ENCODE measurements at regions not wholly inside any gene's neighbourhood (a gene's known extent, or its start where the extent isn't known, plus 50 kb on each side); places are given as distances from the start of the nearest gene placed in this dataset.

DNA sequence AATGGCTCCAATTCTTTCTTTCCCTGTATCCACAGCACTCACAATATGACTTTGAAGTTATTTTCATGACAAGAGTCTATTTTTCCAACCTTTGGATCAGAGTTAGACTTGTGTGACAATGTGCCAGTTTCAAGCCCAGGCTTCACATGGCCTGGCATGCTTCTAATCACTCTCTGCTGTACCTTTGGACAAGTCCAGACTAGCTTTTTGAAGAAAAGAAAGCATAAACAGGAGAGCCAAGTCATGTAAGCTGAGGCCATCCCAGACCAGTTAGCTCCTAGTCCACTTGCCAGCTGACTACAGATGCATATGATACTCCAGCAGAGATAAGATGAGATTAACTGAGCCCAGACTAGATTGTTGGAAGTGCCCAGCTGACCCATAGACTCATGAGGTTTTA lies 513.6 kb upstream of the C9orf72 start:
- Histone ChIP-seq H3K27ac (ENCODE audit: insufficient read depth, low read depth, low read length) (no peak overlapping the region), H2AFZ (ENCODE audit: low read depth, low read length) (no peak overlapping the region), H3K9me1 (replicated peaks; ENCODE audit: control insufficient read depth, extremely low read depth, insufficient read depth, low read length) (no peaks in the 10 kb centered on the region), H3K36me3 (ENCODE audit: control insufficient read depth in 2 of 2, extremely low read depth in 1 of 2, insufficient read depth in 2 of 2, low read length in 2 of 2) (no peaks in the 10 kb centered on the region), H3K4me1 (ENCODE audit: control insufficient read depth, extremely low read depth, insufficient read depth, low read length) (no peaks in the 10 kb centered on the region), H4K20me1 (replicated peaks; ENCODE audit: control insufficient read depth, extremely low read depth, insufficient read depth, low read length) (no peaks in the 10 kb centered on the region), H3K79me2 (ENCODE audit: control insufficient read depth, insufficient read depth, low read length) (no peaks in the 10 kb centered on the region), H3K9me3 (replicated peaks; ENCODE audit: control insufficient read depth, insufficient read depth, low read length) (no peaks in the 10 kb centered on the region), H3K4me3 (replicated peaks in 1 of 3; ENCODE audit: insufficient read depth in 1 of 3, low read depth in 1 of 3, low read length in 3 of 3) (no peak overlapping the region), H3K9ac (replicated peaks; ENCODE audit: extremely low read depth, insufficient read depth, low read length) (no peak overlapping the region), H3K4me2 (ENCODE audit: insufficient read depth, low read length) (no peak overlapping the region), H3K27me3 (ENCODE audit: control insufficient read depth in 2 of 2, insufficient read depth in 2 of 2, low read length in 2 of 2) (no peaks in the 10 kb centered on the region)
- DNase-seq (ENCODE audit: low read depth, low spot score) (no peak), FAIRE-seq (no peak)
- TF ChIP-seq EZH2 (IDR thresholded peaks at IDR 0.05; ENCODE audit: borderline replicate concordance, low read depth, low read length, severe bottlenecking), result no peak
- TF ChIP-seq POLR2AphosphoS5 (IDR thresholded peaks at IDR 0.05; ENCODE audit: insufficient read depth, low read depth, low read length), result no peak
- ChIA-PET POLR2A (no interaction called here), CTCF (no interaction called here)
- no TSS peak for BruUV-seq (replicated peaks)
- intact Hi-C loops (cut with micrococcal nuclease), result no loop called here
- dilution Hi-C loops (cut with MboI; ENCODE audit: extremely low pct_ligation_motif_present, low sequenced_read_pairs), result no loop called here

DNA sequence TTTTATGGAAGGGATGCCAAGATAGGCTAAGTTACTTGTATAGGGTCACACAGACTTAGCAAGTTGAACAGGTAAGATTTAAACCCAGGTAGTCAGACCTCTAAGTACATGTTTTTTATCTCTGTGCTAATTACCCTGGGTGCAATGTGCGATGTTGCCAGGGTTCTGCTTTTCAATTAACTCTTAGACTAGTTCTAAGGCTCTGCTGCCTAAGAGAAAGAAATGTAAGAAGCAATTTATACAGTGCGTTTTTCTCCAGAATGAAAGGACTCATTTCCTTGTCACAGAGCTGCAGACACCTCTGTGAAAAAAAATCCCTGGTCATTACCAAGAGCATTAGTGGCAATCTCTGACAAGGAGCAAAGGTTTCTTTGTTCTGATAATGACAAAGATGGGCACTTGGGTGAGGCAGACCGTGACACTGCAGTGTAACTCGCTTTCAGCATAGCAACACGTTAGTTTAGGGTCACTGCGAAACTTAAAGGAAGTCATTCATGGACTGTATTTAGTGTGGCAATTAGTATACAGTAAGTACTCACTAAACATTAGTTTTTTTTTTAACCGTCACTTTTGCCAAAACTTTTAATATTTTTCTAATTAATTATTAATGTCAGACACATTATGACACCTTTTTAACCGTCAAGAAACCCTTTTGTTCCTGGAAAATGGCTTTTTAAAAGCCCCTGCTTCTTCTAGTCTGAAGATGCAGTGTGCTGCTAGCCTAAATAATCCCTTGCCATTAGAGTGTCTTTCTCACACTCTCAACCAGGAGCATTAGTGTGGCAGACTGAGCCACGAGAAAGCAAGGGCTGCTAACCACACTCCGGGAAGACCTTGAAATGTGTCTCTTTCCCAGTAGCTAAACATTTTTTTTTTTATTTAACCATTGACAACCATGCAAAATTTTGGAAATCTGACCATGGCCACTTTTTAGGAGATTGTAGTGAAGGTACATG lies 520.0 kb upstream of the C9orf72 start:
- Histone ChIP-seq H3K36me3 (ENCODE audit: control insufficient read depth in 2 of 2, extremely low read depth in 1 of 2, insufficient read depth in 2 of 2, low read length in 2 of 2) (no peaks in the 10 kb centered on the region), H3K27me3 (ENCODE audit: control insufficient read depth in 2 of 2, insufficient read depth in 2 of 2, low read length in 2 of 2) (no peaks in the 10 kb centered on the region), H2AFZ (ENCODE audit: low read depth, low read length) (no peak overlapping the region), H3K4me3 (replicated peaks in 1 of 3; ENCODE audit: insufficient read depth in 1 of 3, low read depth in 1 of 3, low read length in 3 of 3) (no peak overlapping the region), H3K79me2 (ENCODE audit: control insufficient read depth, insufficient read depth, low read length) (no peaks in the 10 kb centered on the region), H3K9me3 (replicated peaks; ENCODE audit: control insufficient read depth, insufficient read depth, low read length) (no peaks in the 10 kb centered on the region), H3K4me2 (ENCODE audit: insufficient read depth, low read length) (no peak overlapping the region), H4K20me1 (replicated peaks; ENCODE audit: control insufficient read depth, extremely low read depth, insufficient read depth, low read length) (no peaks in the 10 kb centered on the region), H3K9ac (replicated peaks; ENCODE audit: extremely low read depth, insufficient read depth, low read length) (no peak overlapping the region), H3K9me1 (replicated peaks; ENCODE audit: control insufficient read depth, extremely low read depth, insufficient read depth, low read length) (no peaks in the 10 kb centered on the region), H3K4me1 (ENCODE audit: control insufficient read depth, extremely low read depth, insufficient read depth, low read length) (no peaks in the 10 kb centered on the region), H3K27ac (ENCODE audit: insufficient read depth, low read depth, low read length) (no peak overlapping the region)
- no peak for FAIRE-seq
- no TSS peak for BruUV-seq (replicated peaks)
- POLR2A ChIA-PET, result no interaction called here
- CTCF ChIA-PET, result no interaction called here
- intact Hi-C loops (cut with micrococcal nuclease), result no loop called here
- DNase-seq (ENCODE audit: low read depth, low spot score), result no peak
- TF ChIP-seq EZH2 (IDR thresholded peaks at IDR 0.05; ENCODE audit: borderline replicate concordance, low read depth, low read length, severe bottlenecking) (no peak), POLR2AphosphoS5 (IDR thresholded peaks at IDR 0.05; ENCODE audit: insufficient read depth, low read depth, low read length) (no peak), MAX (IDR thresholded peaks at IDR 0.05; ENCODE audit: insufficient read depth, insufficient read length) (no peak), GATA2 (IDR thresholded peaks at IDR 0.05; ENCODE audit: insufficient read depth, insufficient read length, low read depth, low read length) (no peak), MYC (IDR thresholded peaks at IDR 0.05; ENCODE audit: low read depth, low read length) (no peak), POLR2A (IDR thresholded peaks at IDR 0.05; ENCODE audit: low read depth, low read length) (no peak), FOS (IDR thresholded peaks at IDR 0.05; ENCODE audit: borderline replicate concordance, insufficient read depth, low read length) (no peak), JUN (IDR thresholded peaks at IDR 0.05; ENCODE audit: borderline replicate concordance, insufficient read depth, insufficient read length, low read depth) (no peak), CTCF (IDR thresholded peaks at IDR 0.05; ENCODE audit: extremely low read depth in 1 of 2, insufficient read depth in 1 of 2, low read depth in 1 of 2, low read length in 2 of 2) (no peak)
- dilution Hi-C loops (cut with MboI; ENCODE audit: extremely low pct_ligation_motif_present, low sequenced_read_pairs), result no loop called here
